Transverse colon (tissue), 4 donors: ENCODE measurements at regions not wholly inside any gene's neighbourhood (a gene's known extent, or its start where the extent isn't known, plus 50 kb on each side); places are given as distances from the start of the nearest gene placed in this dataset.

Experiments
- CTCF ChIP-seq, 5 experiments: fragments of 200-600 bp in 3 of 5; fragments of 450-650 bp in 2 of 5; sonication (generic) in 3 of 5; IDR thresholded peaks; 1 replicate in 2 of 5; 2 replicates in 3 of 5; pipeline ENCODE4 v1.5.1; 2016 to 2017; ENCODE audit warnings: antibody characterized with exemption in 5 of 5, inconsistent platforms in 3 of 5, mild to moderate bottlenecking in 2 of 5, moderate library complexity in 1 of 5
- EP300 ChIP-seq: sonication (generic); formaldehyde crosslinking; IDR thresholded peaks from one replicate; pipeline ENCODE4 v1.6.1; 2017; ENCODE audit warnings: antibody characterized with exemption, low read depth
- POLR2A ChIP-seq: fragments of 450-650 bp; IDR thresholded peaks from one replicate; pipeline ENCODE4 v1.6.1; 2016; ENCODE audit warnings: antibody characterized with exemption, mild to moderate bottlenecking, moderate library complexity
- POLR2AphosphoS5 ChIP-seq, 3 donors: sonication (generic); formaldehyde crosslinking; IDR thresholded peaks; one replicate each; pipeline ENCODE4 v1.6.1; 2016; ENCODE audit warnings: antibody characterized with exemption in 3 of 3

DNA sequence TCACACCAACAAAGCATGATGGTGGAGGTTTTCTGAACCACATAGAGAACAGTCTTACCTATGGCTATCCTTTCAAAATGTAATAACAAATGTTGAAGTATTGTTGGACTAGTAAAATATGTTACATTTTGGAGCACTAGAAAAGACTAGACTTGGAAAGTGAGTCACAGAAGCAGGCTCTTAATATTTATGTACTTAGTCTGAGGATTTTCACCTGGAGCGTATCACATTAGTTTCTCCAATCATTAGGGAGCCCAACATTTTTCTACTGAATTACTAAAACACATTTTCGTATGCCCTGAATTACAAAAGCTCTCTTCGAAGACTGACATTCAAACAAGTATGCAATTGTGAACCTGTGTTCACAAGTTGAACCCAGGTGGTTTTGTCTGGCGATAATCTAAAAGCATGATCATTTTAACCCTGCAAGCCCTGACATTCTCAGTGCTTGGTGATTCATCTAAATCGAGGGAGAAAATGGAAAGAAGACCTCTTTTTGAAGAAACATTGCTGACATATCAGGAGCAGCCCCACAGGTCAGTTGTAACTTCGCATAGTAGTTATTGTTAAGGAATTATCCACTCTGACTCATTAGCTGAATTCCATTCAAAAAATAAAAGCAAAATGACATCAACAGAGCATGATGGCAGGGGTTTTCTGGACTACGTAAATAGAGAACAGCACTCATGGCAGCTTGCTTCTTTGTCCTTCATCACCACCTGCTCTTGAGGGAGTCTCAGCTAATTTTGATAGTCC lies 679.8 kb upstream of the NECTIN3 start:
- no peak for TF ChIP-seq POLR2A
- TF ChIP-seq CTCF (IDR thresholded peaks at IDR 0.05), result no peak
- TF ChIP-seq POLR2AphosphoS5 (IDR thresholded peaks at IDR 0.05), result no peak
- TF ChIP-seq EP300, result no peak
